Activated CD8-positive, alpha-beta T cell treated with anti-CD3 and anti-CD28 coated beads, Interleukin-2, amount 10 ng/mL, durations not matched to agents 7 days and 5 days (primary cell): ENCODE measurements at regions not wholly inside any gene's neighbourhood (a gene's known extent, or its start where the extent isn't known, plus 50 kb on each side); places are given as distances from the start of the nearest gene placed in this dataset.
A peak's percentile ranks its signal among the peaks of the same experiment; 100 is the strongest.
"Not testable (repeated sequence)": the region's sequence is repeated elsewhere in the genome, so short reads cannot be mapped to it uniquely, and the experiment has no call there.

ENCODE experiments used
- ATAC-seq: fragments of 150-1000 bp; cut with Tn5 transposase; one replicate; pipeline ENCODE4 v1.10.0; 2021; ENCODE audit warnings: moderate library complexity
- CTCF ChIA-PET: fragments of 350-600 bp; sonication (Branson Sonifier 250); formaldehyde crosslinking; loops from one replicate; lab custom pipeline; 2021; ENCODE audit warnings: antibody characterized with exemption; lab: Charles Lee
- POLR2A ChIA-PET: fragments of 350-600 bp; sonication (Branson Sonifier 250); formaldehyde crosslinking; loops from one replicate; lab custom pipeline; 2021; ENCODE audit warnings: antibody characterized with exemption; lab: Charles Lee
- DNase-seq: peaks from one replicate; pipeline ENCODE4 v3.0.0-alpha.2; 2020
- H3K27ac Mint-ChIP-seq: one replicate; pipeline ENCODE4 v1.8.0; 2021; ENCODE audit warnings: mild to moderate bottlenecking, mixed read lengths
- H3K27me3 Mint-ChIP-seq: one replicate; pipeline ENCODE4 v1.8.0; 2021; ENCODE audit warnings: low read depth, mixed read lengths
- H3K36me3 Mint-ChIP-seq: one replicate; pipeline ENCODE4 v1.8.0; 2021; ENCODE audit warnings: low read depth, mixed read lengths
- H3K4me1 Mint-ChIP-seq: one replicate; pipeline ENCODE4 v1.8.0; 2021; ENCODE audit warnings: low read depth, mixed read lengths
- H3K4me3 Mint-ChIP-seq: one replicate; pipeline ENCODE4 v1.8.0; 2021; ENCODE audit warnings: mild to moderate bottlenecking, mixed read lengths
- H3K9me3 Mint-ChIP-seq: one replicate; pipeline ENCODE4 v1.8.0; 2022; ENCODE audit warnings: mixed read lengths; ENCODE audit not compliant: insufficient read depth

DNA sequence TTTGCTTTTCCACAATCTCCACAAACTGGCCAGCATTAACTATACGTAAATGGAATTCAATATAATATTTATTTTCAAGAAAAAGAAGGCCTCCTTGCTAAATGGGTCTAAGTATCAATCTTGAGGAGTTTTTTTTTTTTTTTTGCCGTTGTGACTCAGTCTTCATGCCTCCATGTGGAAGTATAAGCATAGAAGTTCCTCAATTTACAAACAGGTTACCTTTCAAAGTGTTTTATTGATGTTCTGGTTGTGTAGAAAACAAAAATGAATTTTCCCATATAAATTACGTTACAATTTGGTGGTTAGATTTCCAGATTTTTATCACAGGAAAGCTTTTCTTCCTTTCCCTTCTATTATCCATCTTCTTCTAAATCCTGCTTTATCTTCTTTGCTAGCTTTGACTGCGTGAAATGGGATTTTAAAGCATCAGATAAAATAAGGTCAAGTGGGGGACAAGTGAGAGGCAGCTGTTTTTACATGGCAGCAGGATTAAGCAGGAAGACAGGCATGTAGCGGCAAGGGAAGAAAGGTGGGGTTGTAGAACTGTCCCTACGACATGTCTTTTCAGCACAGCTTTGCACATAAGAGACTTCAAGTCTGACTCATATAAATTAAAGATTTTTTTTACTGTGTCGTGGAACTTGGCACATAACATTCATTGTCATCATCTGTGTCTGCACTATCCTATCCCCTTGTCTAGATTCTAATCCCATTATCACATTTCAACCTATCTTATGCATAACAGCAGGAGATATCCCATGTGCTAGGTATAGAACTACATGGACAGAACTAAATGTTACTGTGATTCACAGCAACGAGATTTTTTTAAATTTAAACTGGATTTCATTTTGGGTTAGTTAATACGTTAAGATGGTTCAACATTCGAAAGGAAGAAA, 135.3 kb upstream of the FAM3C start:
- no peak for ATAC-seq
- Mint-ChIP-seq H3K27ac (peak overlapping the region; percentile 90), H3K4me1 (peaks cover 30% of the 10 kb centered on the region), H3K27me3 (peaks cover 6% of the 10 kb centered on the region), H3K9me3 (no peaks in the 10 kb centered on the region), H3K4me3 (peak overlapping the region; percentile 32), H3K36me3 (peaks cover 4% of the 10 kb centered on the region)
- DNase-seq: no peak
- CTCF ChIA-PET: interaction anchor here (0.7 to 3.3 kb wide), 7 partner anchors 7 to 164 kb away, joined by 3 to 19 read pairs (median 11); partner anchors contain the start of gene FAM3C
- POLR2A ChIA-PET: interaction anchor here (1.2 to 2.3 kb wide), 2 partner anchors 9 to 13 kb away, joined by 3 to 17 read pairs; no protein-coding TSS in a partner anchor

DNA sequence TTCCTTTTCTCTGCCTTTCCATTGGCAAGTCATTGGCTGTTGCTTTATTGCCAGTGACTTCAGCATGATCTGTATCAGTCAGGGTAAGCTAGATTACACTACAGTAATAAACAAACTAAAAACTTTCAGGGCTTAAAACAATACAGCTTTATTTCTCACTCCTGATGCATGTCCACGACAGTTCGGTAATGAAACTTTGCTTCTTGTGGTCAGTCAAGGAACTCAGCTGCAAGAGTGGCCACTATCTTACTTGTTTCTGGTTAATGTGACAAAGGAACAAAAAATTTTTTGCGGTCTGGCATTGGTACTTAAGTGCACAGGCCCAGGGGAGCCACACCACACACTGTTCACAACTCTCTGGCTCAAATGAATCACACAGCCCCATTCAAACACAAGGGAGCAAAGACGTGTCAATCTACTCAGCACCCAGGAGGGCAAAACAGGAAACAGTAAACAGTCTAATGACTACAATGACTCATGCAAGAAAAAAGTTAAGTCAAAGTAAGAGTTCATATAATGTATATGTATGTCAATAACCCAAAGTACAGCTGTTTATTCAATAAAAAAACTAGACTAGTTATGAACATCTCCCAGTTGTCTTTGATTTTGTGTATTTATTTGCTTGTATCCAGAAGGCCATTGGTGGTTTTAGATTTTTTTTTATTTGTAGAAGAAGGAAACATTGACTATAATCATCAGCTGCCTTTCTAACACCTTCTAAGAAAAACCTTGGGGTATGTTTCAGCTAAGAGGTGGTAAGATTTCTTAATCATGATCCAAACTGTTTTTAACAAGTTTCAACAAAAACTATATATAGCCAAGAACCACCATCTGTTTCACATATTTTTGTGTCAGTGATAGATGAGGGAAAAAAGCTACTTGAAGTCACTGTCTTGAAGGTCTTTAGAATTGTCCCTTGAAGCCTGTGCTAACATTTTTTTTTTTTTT, 134.4 kb upstream of the FAM3C start:
- ATAC-seq: peak; percentile 99
- H3K4me1 Mint-ChIP-seq: peaks cover 30% of the 10 kb centered on the region
- H3K4me3 Mint-ChIP-seq: peak overlapping the region; percentile 32
- CTCF ChIA-PET: interaction anchor here (0.7 to 3.3 kb wide), 7 partner anchors 8 to 163 kb away, joined by 3 to 19 read pairs (median 11); partner anchors contain the start of gene FAM3C
- DNase-seq: peak; percentile 71
- peak overlapping the region; percentile 90 for H3K27ac Mint-ChIP-seq
- POLR2A ChIA-PET: interaction anchor here (1.2 to 2.3 kb wide), 2 partner anchors 10 to 14 kb away, joined by 3 to 17 read pairs; no protein-coding TSS in a partner anchor
- peaks cover 4% of the 10 kb centered on the region for H3K36me3 Mint-ChIP-seq
- H3K9me3 Mint-ChIP-seq: no peaks in the 10 kb centered on the region
- peaks cover 6% of the 10 kb centered on the region for H3K27me3 Mint-ChIP-seq

DNA sequence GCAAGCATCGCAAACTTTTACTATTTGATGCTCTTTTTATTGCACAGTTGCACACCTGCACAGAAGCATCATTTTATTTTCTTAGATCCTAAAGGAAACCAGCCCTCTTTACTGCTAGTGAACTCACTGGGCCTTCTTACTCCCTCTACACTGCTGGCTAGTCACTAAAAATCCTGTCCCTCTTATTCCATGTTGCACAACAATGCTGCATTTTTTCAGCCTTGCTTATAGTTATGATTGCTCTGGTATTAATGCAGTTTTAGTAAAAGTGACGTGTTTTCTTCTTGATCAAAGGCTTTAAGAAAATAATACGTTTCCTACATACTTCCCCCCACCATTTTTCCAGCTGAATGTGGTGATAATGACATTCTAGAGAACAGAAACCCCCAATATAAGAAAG, 132.9 kb upstream of the FAM3C start:
- Mint-ChIP-seq H3K27me3 (peaks cover 11% of the 10 kb centered on the region), H3K4me3 (no peak overlapping the region), H3K9me3 (no peaks in the 10 kb centered on the region), H3K4me1 (peaks cover 30% of the 10 kb centered on the region), H3K36me3 (peaks cover 4% of the 10 kb centered on the region), H3K27ac (no peak overlapping the region)
- POLR2A ChIA-PET: no interaction called here
- DNase-seq (no peak), ATAC-seq (no peak)
- CTCF ChIA-PET: interaction anchor here (0.6 to 3.3 kb wide), 3 partner anchors 15 to 133 kb away, joined by 3 to 19 read pairs (median 17); partner anchors contain the start of gene FAM3C

DNA sequence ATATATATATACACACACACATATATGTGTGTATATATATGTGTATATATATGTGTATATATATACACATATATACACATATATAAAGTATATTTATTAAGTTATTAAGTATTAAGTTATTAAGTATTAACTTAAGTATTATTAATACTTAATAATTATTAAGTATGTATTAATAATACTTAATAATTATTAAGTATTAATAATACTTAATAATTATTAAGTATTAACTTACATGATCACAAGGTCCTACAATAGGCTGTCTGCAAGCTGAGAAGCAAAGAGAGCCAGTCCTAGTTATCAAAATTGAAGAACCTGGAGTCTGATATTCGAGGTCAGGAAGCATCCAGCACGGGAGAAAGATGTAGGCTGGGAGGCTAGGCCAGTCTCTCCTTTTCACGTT, 130.1 kb upstream of the FAM3C start:
- H3K4me1 Mint-ChIP-seq: peaks cover 26% of the 10 kb centered on the region
- H3K4me3 Mint-ChIP-seq, POLR2A ChIA-PET, H3K27ac Mint-ChIP-seq, H3K36me3 Mint-ChIP-seq, ATAC-seq, DNase-seq, H3K9me3 Mint-ChIP-seq: not testable (repeated sequence)
- CTCF ChIA-PET: interaction anchor here (1.1 kb wide), 1 partner anchor 159 kb away, joined by 3 read pairs; no protein-coding TSS in a partner anchor
- H3K27me3 Mint-ChIP-seq: peaks cover 11% of the 10 kb centered on the region

DNA sequence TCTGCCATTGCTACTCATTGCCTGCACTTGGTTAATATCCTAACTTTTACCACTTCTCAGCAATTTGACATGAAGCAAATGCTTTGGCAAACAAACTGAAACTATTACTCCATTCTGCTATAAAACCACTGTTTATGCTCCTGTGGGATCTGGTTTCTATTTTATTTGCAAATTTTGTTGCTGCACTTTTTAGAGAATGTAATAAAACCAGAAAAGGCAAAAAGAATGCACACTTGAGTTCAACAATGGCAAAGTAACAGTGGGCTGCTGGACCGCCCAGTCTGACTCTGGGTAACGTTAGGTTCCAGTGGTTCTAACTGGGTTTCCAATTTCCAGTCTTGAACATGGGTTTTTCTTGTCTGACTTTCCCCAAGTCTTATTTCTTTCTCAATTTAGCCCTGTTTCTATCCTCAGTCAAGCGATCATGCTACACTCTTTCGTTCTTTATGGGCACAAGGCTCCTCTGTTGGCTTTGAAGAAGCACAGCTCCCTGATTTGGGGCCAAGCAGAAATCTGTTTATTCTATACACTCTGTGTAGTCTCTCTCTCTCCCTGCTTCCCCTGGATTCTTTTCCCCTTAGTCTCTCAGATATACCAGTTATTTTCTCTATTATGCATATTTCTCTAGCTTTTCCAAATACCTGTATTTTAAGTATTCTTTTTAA, 129.2 kb upstream of the FAM3C start:
- POLR2A ChIA-PET: no interaction called here
- CTCF ChIA-PET: no interaction called here
- Mint-ChIP-seq H3K36me3 (no peaks in the 10 kb centered on the region), H3K27me3 (peaks cover 11% of the 10 kb centered on the region), H3K4me3 (no peak overlapping the region), H3K27ac (no peak overlapping the region), H3K4me1 (peaks cover 23% of the 10 kb centered on the region), H3K9me3 (no peaks in the 10 kb centered on the region)
- DNase-seq (no peak), ATAC-seq (no peak)

DNA sequence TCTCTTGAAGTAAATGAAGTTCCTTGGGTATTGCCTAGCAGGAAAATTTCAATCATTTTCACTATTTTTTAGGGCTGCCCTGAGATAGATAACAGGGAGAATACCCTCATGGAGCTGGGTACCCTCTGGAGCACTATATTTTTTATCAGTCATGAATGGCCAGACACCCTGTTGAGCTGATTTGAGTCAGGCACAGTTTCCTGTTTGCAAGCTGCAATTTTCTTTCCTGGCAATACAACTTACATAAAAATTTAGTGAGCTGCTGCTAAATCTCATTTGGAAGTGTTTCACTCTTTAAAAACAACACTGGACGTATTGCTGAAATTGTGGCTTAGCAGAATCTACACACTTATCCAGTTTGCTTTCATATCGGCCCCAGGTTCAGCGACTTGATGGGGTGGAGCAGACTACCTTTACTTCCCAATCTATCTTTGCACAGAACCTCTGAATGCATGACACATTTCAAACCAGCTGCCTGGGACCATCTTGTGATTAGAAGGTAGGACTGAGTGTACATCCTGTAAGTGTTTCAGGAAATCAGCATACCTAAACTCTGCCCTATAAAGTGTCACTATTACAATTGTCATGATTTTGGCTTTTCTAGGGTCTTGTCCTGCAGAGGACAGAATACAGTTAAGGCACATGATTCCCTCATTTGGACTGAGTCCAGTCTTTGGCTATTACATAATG, 125.7 kb upstream of the FAM3C start:
- no peak for DNase-seq
- no peaks in the 10 kb centered on the region for H3K36me3 Mint-ChIP-seq
- H3K4me1 Mint-ChIP-seq: peaks cover 12% of the 10 kb centered on the region
- H3K9me3 Mint-ChIP-seq: no peaks in the 10 kb centered on the region
- ATAC-seq: no peak
- ChIA-PET CTCF (interaction anchor here (0.7 to 1.0 kb wide), 2 partner anchors 72 to 124 kb away, joined by 3 read pairs; no protein-coding TSS in a partner anchor), POLR2A (interaction anchor here (0.8 kb wide), 1 partner anchor 22 kb away, joined by 3 read pairs; no protein-coding TSS in a partner anchor)
- H3K4me3 Mint-ChIP-seq: no peak overlapping the region
- peaks cover 6% of the 10 kb centered on the region for H3K27me3 Mint-ChIP-seq
- no peak overlapping the region for H3K27ac Mint-ChIP-seq

DNA sequence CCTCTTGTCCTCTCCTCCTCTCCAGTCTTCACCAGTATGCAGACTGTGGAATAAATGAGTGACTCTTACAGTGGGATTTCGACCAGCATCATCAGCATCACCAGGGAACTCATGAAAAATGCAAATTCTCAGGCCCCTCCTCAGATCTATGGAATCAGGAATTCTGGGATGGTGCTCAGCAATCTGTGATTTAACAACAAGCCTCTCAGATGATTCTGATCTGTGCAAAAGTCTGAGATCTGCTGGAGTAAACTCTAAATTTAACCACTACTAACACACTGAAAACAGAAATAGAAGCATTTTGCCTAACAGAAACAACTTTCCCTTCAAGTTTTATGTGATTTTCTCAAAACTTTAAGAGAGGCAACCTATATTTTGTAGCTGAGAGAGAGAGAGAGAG, 124.8 kb upstream of the FAM3C start:
- ATAC-seq: no peak
- DNase-seq: no peak
- H3K4me1 Mint-ChIP-seq: peaks cover 12% of the 10 kb centered on the region
- H3K4me3 Mint-ChIP-seq: no peak overlapping the region
- no peak overlapping the region for H3K27ac Mint-ChIP-seq
- no peaks in the 10 kb centered on the region for H3K36me3 Mint-ChIP-seq
- POLR2A ChIA-PET: no interaction called here
- peaks cover 5% of the 10 kb centered on the region for H3K27me3 Mint-ChIP-seq
- H3K9me3 Mint-ChIP-seq: no peaks in the 10 kb centered on the region
- CTCF ChIA-PET: interaction anchor here (1.0 kb wide), 1 partner anchor 33 kb away, joined by 3 read pairs; no protein-coding TSS in a partner anchor

DNA sequence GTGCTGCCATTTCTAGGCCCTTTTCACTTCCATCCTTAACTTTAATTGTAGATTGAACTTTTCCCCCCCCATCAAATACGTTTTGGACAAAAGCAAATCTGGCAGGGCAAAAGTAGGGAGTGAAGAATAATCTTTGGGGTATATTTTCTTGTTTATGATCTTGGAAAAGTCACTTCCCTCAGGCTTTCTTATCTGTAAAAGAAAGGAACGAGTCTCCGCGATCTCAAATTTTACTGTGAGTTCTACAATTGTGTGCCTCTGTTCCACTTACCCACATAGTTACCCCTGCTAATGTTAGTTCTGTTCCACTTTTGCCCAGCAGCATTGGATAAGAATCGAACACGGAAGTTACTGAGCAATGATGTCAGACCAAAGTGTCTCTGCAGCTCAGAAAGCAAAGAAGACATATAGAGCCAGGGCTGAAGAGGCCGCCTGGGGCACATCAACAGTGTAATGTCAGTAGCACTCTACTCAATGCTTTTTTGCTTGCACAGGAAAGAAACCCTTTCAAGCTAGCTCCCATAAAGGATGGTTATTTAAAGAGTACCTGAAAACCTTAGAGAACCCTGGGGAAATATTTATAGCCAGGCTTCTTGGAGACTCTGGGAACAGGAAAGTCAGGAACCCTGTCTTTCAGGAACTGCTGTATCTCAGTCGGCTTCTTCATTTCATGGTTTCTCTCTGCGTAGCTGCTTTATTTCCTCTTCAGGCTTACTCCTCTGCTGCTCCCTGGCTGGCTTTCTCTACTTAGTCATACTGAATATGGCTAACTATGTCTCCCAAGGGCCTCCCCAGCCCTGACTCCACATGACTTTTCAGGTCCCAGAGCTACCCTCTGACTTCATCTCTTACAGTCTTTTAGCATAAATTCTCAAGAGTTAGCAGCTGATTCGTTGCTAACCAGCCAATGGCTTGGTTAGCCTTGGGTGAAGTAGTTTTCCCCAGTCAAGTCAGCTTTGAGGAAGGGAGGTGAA, 123.7 kb upstream of the FAM3C start:
- ChIA-PET POLR2A (no interaction called here), CTCF (interaction anchor here (0.9 to 1.4 kb wide), 4 partner anchors 10 to 150 kb away, joined by 3 to 4 read pairs (median 3); no protein-coding TSS in a partner anchor)
- no peak overlapping the region for H3K4me3 Mint-ChIP-seq
- peaks cover 12% of the 10 kb centered on the region for H3K4me1 Mint-ChIP-seq
- H3K36me3 Mint-ChIP-seq: no peaks in the 10 kb centered on the region
- H3K9me3 Mint-ChIP-seq: no peaks in the 10 kb centered on the region
- no peak overlapping the region for H3K27ac Mint-ChIP-seq
- ATAC-seq (no peak), DNase-seq (no peak)
- peaks cover 3% of the 10 kb centered on the region for H3K27me3 Mint-ChIP-seq

DNA sequence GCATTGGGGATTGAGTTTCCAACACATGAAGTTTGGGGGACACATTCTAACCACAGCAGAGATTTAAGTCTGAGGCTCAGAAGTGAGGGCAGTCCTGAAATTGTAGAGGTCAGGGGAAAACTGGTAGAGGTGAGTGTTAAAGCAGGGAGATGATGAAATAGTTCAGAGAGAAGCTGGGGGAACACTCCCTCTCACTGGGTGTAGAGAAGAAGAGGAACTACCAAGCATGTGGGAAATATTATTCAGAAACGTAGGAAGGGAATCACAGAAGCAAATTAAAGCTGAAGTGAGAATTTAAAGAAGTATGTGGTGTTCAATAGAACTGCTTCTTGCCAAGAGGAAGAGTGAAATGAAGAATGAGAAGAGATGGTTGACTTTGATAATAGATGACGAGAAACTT, 121.5 kb upstream of the FAM3C start:
- Mint-ChIP-seq H3K27ac (no peak overlapping the region), H3K4me1 (peaks cover 12% of the 10 kb centered on the region), H3K27me3 (no peaks in the 10 kb centered on the region), H3K4me3 (no peak overlapping the region), H3K36me3 (no peaks in the 10 kb centered on the region), H3K9me3 (no peaks in the 10 kb centered on the region)
- POLR2A ChIA-PET: no interaction called here
- ATAC-seq: no peak
- no peak for DNase-seq
- CTCF ChIA-PET: no interaction called here

DNA sequence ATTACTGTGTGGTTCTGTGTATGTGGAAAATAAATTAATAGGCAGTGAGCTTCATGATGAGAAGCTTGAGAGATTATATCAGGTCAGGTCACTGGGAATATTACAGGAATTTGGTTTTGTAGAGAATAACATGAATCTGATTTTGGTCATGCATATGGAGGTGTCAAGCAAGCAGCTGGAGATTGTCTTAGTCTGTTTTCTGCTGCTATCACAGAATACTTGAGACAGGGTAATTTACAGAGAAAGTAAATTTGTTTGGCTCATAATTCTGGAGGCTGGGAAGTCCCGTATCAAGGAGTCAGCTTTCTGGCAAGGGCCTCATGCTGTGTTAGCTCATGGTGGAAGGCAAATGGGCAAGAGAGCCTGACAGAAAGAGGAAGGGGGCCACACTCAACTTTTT, 120.7 kb upstream of the FAM3C start:
- CTCF ChIA-PET: no interaction called here
- POLR2A ChIA-PET: no interaction called here
- peaks cover 3% of the 10 kb centered on the region for H3K27me3 Mint-ChIP-seq
- no peak for ATAC-seq
- peaks cover 3% of the 10 kb centered on the region for H3K36me3 Mint-ChIP-seq
- no peak overlapping the region for H3K4me3 Mint-ChIP-seq
- no peaks in the 10 kb centered on the region for H3K9me3 Mint-ChIP-seq
- no peak overlapping the region for H3K27ac Mint-ChIP-seq
- DNase-seq: no peak
- peaks cover 10% of the 10 kb centered on the region for H3K4me1 Mint-ChIP-seq
